GM12891 (cell line): ENCODE measurements at regions not wholly inside any gene's neighbourhood (a gene's known extent, or its start where the extent isn't known, plus 50 kb on each side); places are given as distances from the start of the nearest gene placed in this dataset.

ENCODE experiments used
- POLR2A ChIP-seq: IDR thresholded peaks from 2 replicates; pipeline ENCODE4 v1.6.1; 2011; ENCODE audit warnings: low read depth, low read length, control low read depth
- POLR2AphosphoS5 ChIP-seq: IDR thresholded peaks from 2 replicates; pipeline ENCODE4 v1.6.1; 2011; ENCODE audit warnings: low read depth, low read length, control low read depth
- POU2F2 ChIP-seq: IDR thresholded peaks from 2 replicates; pipeline ENCODE4 v1.6.1; 2011; ENCODE audit warnings: low read depth, mild to moderate bottlenecking, control low read depth, low read length, moderate library complexity
- SPI1 ChIP-seq: IDR thresholded peaks from 2 replicates; pipeline ENCODE4 v1.6.1; 2011; ENCODE audit warnings: low read depth, low read length, control low read depth
- TAF1 ChIP-seq: IDR thresholded peaks from 2 replicates; pipeline ENCODE4 v1.6.1; 2011; ENCODE audit warnings: low read depth, low read length, control low read depth

DNA sequence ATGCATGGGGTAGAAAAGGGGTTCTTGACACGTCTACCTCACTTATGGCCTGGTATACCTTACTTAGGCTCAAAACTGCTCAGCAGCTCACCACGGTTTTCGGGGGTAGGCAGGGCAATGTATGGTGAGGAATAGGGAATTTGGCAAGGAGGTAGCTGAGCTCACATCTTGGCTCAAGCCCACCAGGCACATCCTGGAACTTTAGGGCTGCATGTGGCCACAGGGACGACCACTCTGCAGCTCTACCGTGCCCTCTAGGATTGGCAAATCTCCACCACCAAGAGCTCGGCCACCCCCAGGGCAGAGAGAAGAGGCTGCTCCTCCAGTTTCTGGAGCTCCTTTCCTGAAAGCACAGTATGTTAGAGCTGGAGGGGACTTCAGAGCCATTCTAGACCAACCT lies 69.7 kb downstream of the MRPL46 start:
- TF ChIP-seq POLR2A = no peak
- TF ChIP-seq POLR2AphosphoS5 = no peak
- TF ChIP-seq TAF1 = no peak
- TF ChIP-seq SPI1 = no peak
- no peak for TF ChIP-seq POU2F2
